Activated CD8-positive, alpha-beta memory T cell treated with anti-CD3 and anti-CD28 coated beads, Interleukin-2, amount 10 ng/mL, durations not matched to agents 7 days and 5 days (primary cell): ENCODE measurements at regions not wholly inside any gene's neighbourhood (a gene's known extent, or its start where the extent isn't known, plus 50 kb on each side); places are given as distances from the start of the nearest gene placed in this dataset.

ENCODE experiments used
- ATAC-seq: fragments of 150-1000 bp; cut with Tn5 transposase; one replicate; pipeline ENCODE4 v1.10.0; 2021; ENCODE audit warnings: moderate library complexity
- CTCF ChIA-PET: fragments of 350-600 bp; sonication (Branson Sonifier 250); formaldehyde crosslinking; loops from one replicate; lab custom pipeline; 2021; ENCODE audit warnings: antibody characterized with exemption; lab: Charles Lee
- DNase-seq: peaks from one replicate; pipeline ENCODE4 v3.0.0-alpha.2; 2020
- H3K27ac Mint-ChIP-seq: one replicate; pipeline ENCODE4 v1.8.0; 2021; ENCODE audit warnings: mild to moderate bottlenecking, mixed read lengths
- H3K27me3 Mint-ChIP-seq: one replicate; pipeline ENCODE4 v1.8.0; 2021; ENCODE audit warnings: mixed read lengths
- H3K36me3 Mint-ChIP-seq: one replicate; pipeline ENCODE4 v1.8.0; 2021; ENCODE audit warnings: mild to moderate bottlenecking, mixed read lengths
- H3K4me1 Mint-ChIP-seq: one replicate; pipeline ENCODE4 v1.8.0; 2021; ENCODE audit warnings: mixed read lengths
- H3K4me3 Mint-ChIP-seq: one replicate; pipeline ENCODE4 v1.8.0; 2021; ENCODE audit warnings: mild to moderate bottlenecking, moderate library complexity, mixed read lengths
- H3K9me3 Mint-ChIP-seq: one replicate; pipeline ENCODE4 v1.8.0; 2022; ENCODE audit warnings: low read depth, mixed read lengths

GRCh38 chr5:89855417-89855816 is 554.1 kb downstream of the CETN3 start:
- Mint-ChIP-seq H3K4me1 (no peaks in the 10 kb centered on the region), H3K27me3 (no peaks in the 10 kb centered on the region), H3K4me3 (no peak overlapping the region), H3K36me3 (no peaks in the 10 kb centered on the region), H3K9me3 (peaks cover 5% of the 10 kb centered on the region), H3K27ac (no peak overlapping the region)
- CTCF ChIA-PET = no interaction called here
- DNase-seq (no peak), ATAC-seq (no peak)

GRCh38 chr5:89851911-89852310 is 557.6 kb downstream of the CETN3 start:
- ATAC-seq (no peak), DNase-seq (no peak)
- Mint-ChIP-seq H3K4me3 (no peak overlapping the region), H3K4me1 (no peaks in the 10 kb centered on the region), H3K9me3 (no peaks in the 10 kb centered on the region), H3K36me3 (no peaks in the 10 kb centered on the region), H3K27me3 (no peaks in the 10 kb centered on the region), H3K27ac (no peak overlapping the region)
- CTCF ChIA-PET = no interaction called here

GRCh38 chr5:89850513-89850865 is 559.1 kb downstream of the CETN3 start:
- H3K36me3 Mint-ChIP-seq = no peaks in the 10 kb centered on the region
- H3K4me1 Mint-ChIP-seq = no peaks in the 10 kb centered on the region
- ATAC-seq (no peak), DNase-seq (no peak)
- no peaks in the 10 kb centered on the region for H3K27me3 Mint-ChIP-seq
- no peak overlapping the region for H3K27ac Mint-ChIP-seq
- no peak overlapping the region for H3K4me3 Mint-ChIP-seq
- CTCF ChIA-PET = no interaction called here
- H3K9me3 Mint-ChIP-seq = no peaks in the 10 kb centered on the region

GRCh38 chr5:89849830-89850512 is 559.6 kb downstream of the CETN3 start:
- CTCF ChIA-PET = no interaction called here
- H3K9me3 Mint-ChIP-seq = no peaks in the 10 kb centered on the region
- H3K27me3 Mint-ChIP-seq = no peaks in the 10 kb centered on the region
- H3K4me3 Mint-ChIP-seq = no peak overlapping the region
- no peak for ATAC-seq
- H3K4me1 Mint-ChIP-seq = no peaks in the 10 kb centered on the region
- H3K36me3 Mint-ChIP-seq = no peaks in the 10 kb centered on the region
- no peak for DNase-seq
- H3K27ac Mint-ChIP-seq = no peak overlapping the region

- no peaks in the 10 kb centered on the region for H3K9me3 Mint-ChIP-seq
Observed at GRCh38 chr5:89847743-89848142, 561.8 kb downstream of the CETN3 start.

GRCh38 chr5:89844548-89844947 is 565.0 kb downstream of the CETN3 start:
- no peaks in the 10 kb centered on the region for H3K36me3 Mint-ChIP-seq
- ATAC-seq (no peak), DNase-seq (no peak)
- H3K27me3 Mint-ChIP-seq = no peaks in the 10 kb centered on the region
- no peak overlapping the region for H3K27ac Mint-ChIP-seq
- no peaks in the 10 kb centered on the region for H3K9me3 Mint-ChIP-seq
- H3K4me3 Mint-ChIP-seq = no peak overlapping the region
- CTCF ChIA-PET = no interaction called here
- H3K4me1 Mint-ChIP-seq = no peaks in the 10 kb centered on the region

More at GRCh38 chr5:89847743-89848142, 561.8 kb downstream of the CETN3 start:
- CTCF ChIA-PET = no interaction called here
- ATAC-seq (no peak), DNase-seq (no peak)
- Mint-ChIP-seq H3K36me3 (no peaks in the 10 kb centered on the region), H3K4me1 (no peaks in the 10 kb centered on the region), H3K27ac (no peak overlapping the region), H3K4me3 (no peak overlapping the region), H3K27me3 (no peaks in the 10 kb centered on the region)

GRCh38 chr5:89842531-89842930 is 567.0 kb downstream of the CETN3 start:
- no peak for ATAC-seq

GRCh38 chr5:89840906-89841305 is 568.6 kb downstream of the CETN3 start:
- Mint-ChIP-seq H3K27ac (no peak overlapping the region), H3K4me3 (no peak overlapping the region), H3K9me3 (no peaks in the 10 kb centered on the region), H3K27me3 (no peaks in the 10 kb centered on the region), H3K4me1 (no peaks in the 10 kb centered on the region), H3K36me3 (no peaks in the 10 kb centered on the region)
- no peak for ATAC-seq
- CTCF ChIA-PET = no interaction called here
- no peak for DNase-seq

More at GRCh38 chr5:89842531-89842930, 567.0 kb downstream of the CETN3 start:
- H3K4me1 Mint-ChIP-seq = no peaks in the 10 kb centered on the region
- H3K4me3 Mint-ChIP-seq = no peak overlapping the region
- H3K9me3 Mint-ChIP-seq = no peaks in the 10 kb centered on the region
- H3K27ac Mint-ChIP-seq = no peak overlapping the region
- H3K36me3 Mint-ChIP-seq = no peaks in the 10 kb centered on the region
- CTCF ChIA-PET = no interaction called here
- no peak for DNase-seq
- no peaks in the 10 kb centered on the region for H3K27me3 Mint-ChIP-seq

GRCh38 chr5:89830691-89831090 is 578.9 kb downstream of the CETN3 start:
- no peak for DNase-seq
- CTCF ChIA-PET = no interaction called here
- H3K36me3 Mint-ChIP-seq = no peaks in the 10 kb centered on the region
- no peak overlapping the region for H3K27ac Mint-ChIP-seq
- ATAC-seq = no peak
- no peaks in the 10 kb centered on the region for H3K27me3 Mint-ChIP-seq
- H3K4me1 Mint-ChIP-seq = no peaks in the 10 kb centered on the region
- no peak overlapping the region for H3K4me3 Mint-ChIP-seq
- H3K9me3 Mint-ChIP-seq = peaks cover 9% of the 10 kb centered on the region

GRCh38 chr5:89827960-89828359 is 581.6 kb downstream of the CETN3 start:
- DNase-seq = no peak
- no peaks in the 10 kb centered on the region for H3K27me3 Mint-ChIP-seq
- ATAC-seq = no peak
- peaks cover 6% of the 10 kb centered on the region for H3K9me3 Mint-ChIP-seq
- CTCF ChIA-PET = no interaction called here
- no peaks in the 10 kb centered on the region for H3K4me1 Mint-ChIP-seq
- H3K36me3 Mint-ChIP-seq = no peaks in the 10 kb centered on the region
- no peak overlapping the region for H3K4me3 Mint-ChIP-seq
- no peak overlapping the region for H3K27ac Mint-ChIP-seq

- ATAC-seq (no peak), DNase-seq (no peak)
- Mint-ChIP-seq H3K4me1 (no peaks in the 10 kb centered on the region), H3K9me3 (peaks cover 4% of the 10 kb centered on the region), H3K36me3 (no peaks in the 10 kb centered on the region), H3K4me3 (no peak overlapping the region), H3K27ac (no peak overlapping the region), H3K27me3 (no peaks in the 10 kb centered on the region)
- CTCF ChIA-PET = no interaction called here
Observed at GRCh38 chr5:89827359-89827758, 582.2 kb downstream of the CETN3 start.

- peaks cover 2% of the 10 kb centered on the region for H3K9me3 Mint-ChIP-seq
- ATAC-seq = no peak
- DNase-seq = no peak
- H3K27ac Mint-ChIP-seq = no peak overlapping the region
- no peaks in the 10 kb centered on the region for H3K36me3 Mint-ChIP-seq
- H3K4me1 Mint-ChIP-seq = no peaks in the 10 kb centered on the region
- CTCF ChIA-PET = no interaction called here
- no peak overlapping the region for H3K4me3 Mint-ChIP-seq
- no peaks in the 10 kb centered on the region for H3K27me3 Mint-ChIP-seq
Observed at GRCh38 chr5:89826938-89827337, 582.6 kb downstream of the CETN3 start.

GRCh38 chr5:89823046-89823445 is 586.5 kb downstream of the CETN3 start:
- H3K4me1 Mint-ChIP-seq = no peaks in the 10 kb centered on the region

GRCh38 chr5:89817841-89818240 is 591.7 kb downstream of the CETN3 start:
- CTCF ChIA-PET = no interaction called here
- Mint-ChIP-seq H3K4me1 (no peaks in the 10 kb centered on the region), H3K36me3 (no peaks in the 10 kb centered on the region), H3K4me3 (no peak overlapping the region), H3K27me3 (no peaks in the 10 kb centered on the region), H3K27ac (no peak overlapping the region), H3K9me3 (peaks cover 2% of the 10 kb centered on the region)
- no peak for DNase-seq
- ATAC-seq = no peak

More at GRCh38 chr5:89823046-89823445, 586.5 kb downstream of the CETN3 start:
- no peak for ATAC-seq
- H3K27ac Mint-ChIP-seq = no peak overlapping the region
- H3K4me3 Mint-ChIP-seq = no peak overlapping the region
- no peak for DNase-seq
- no peaks in the 10 kb centered on the region for H3K36me3 Mint-ChIP-seq
- H3K27me3 Mint-ChIP-seq = no peaks in the 10 kb centered on the region
- CTCF ChIA-PET = no interaction called here
- H3K9me3 Mint-ChIP-seq = no peaks in the 10 kb centered on the region

- Mint-ChIP-seq H3K36me3 (no peaks in the 10 kb centered on the region), H3K27ac (no peak overlapping the region), H3K4me1 (no peaks in the 10 kb centered on the region), H3K9me3 (peaks cover 2% of the 10 kb centered on the region), H3K4me3 (no peak overlapping the region), H3K27me3 (no peaks in the 10 kb centered on the region)
- ATAC-seq (no peak), DNase-seq (no peak)
- CTCF ChIA-PET = no interaction called here
Observed at GRCh38 chr5:89816038-89816437, 593.5 kb downstream of the CETN3 start.
